ENCODE measurements at regions not wholly inside any gene's neighbourhood (a gene's known extent, or its start where the extent isn't known, plus 50 kb on each side); places are given as distances from the start of the nearest gene placed in this dataset.

DNA sequence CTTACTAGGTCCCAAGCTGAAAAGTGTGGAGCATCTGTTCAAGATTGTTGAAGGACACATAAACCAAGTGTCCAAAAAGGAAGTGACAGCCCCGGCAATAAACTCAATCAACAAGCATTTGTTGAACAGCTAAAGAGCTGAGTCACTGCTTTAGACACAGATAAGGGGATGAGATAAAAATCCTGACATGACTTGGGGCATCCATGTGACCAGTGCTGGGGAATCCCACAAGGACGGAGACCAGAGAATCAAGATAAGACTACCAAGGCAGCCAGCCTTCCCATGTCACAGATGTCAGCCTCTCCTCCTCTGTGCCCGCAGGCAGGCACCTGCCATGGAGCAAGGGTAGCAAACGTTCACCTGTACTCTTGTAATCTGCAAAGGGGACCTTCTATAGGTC lies 118.6 kb upstream of the KAZN start:
- TF ChIP-seq, protein P1, sequence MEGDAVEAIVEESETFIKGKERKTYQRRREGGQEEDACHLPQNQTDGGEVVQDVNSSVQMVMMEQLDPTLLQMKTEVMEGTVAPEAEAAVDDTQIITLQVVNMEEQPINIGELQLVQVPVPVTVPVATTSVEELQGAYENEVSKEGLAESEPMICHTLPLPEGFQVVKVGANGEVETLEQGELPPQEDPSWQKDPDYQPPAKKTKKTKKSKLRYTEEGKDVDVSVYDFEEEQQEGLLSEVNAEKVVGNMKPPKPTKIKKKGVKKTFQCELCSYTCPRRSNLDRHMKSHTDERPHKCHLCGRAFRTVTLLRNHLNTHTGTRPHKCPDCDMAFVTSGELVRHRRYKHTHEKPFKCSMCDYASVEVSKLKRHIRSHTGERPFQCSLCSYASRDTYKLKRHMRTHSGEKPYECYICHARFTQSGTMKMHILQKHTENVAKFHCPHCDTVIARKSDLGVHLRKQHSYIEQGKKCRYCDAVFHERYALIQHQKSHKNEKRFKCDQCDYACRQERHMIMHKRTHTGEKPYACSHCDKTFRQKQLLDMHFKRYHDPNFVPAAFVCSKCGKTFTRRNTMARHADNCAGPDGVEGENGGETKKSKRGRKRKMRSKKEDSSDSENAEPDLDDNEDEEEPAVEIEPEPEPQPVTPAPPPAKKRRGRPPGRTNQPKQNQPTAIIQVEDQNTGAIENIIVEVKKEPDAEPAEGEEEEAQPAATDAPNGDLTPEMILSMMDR (IDR thresholded peaks at IDR 0.05; ENCODE audit: poor library complexity), result no peak
- no peak for TF ChIP-seq EZH2 (IDR thresholded peaks at IDR 0.05; ENCODE audit: borderline replicate concordance)

Measured in hepatocyte (in vitro differentiated cells).